Activated CD4-positive, alpha-beta T cell treated with anti-CD3 and anti-CD28 coated beads for 48 hours (primary cell): ENCODE measurements at regions not wholly inside any gene's neighbourhood (a gene's known extent, or its start where the extent isn't known, plus 50 kb on each side); places are given as distances from the start of the nearest gene placed in this dataset.
"Not testable (repeated sequence)": the region's sequence is repeated elsewhere in the genome, so short reads cannot be mapped to it uniquely, and the experiment has no call there.

Experiments
- DNase-seq: peaks from one replicate; pipeline ENCODE4 v3.0.0-alpha.2; 2020

- no peak for DNase-seq
Observed at GRCh38 chr17:13442361-13442760, 159.4 kb downstream of the HS3ST3A1 start.

GRCh38 chr17:13441873-13442272 lies 159.9 kb downstream of the HS3ST3A1 start:
- DNase-seq = no peak

DNA sequence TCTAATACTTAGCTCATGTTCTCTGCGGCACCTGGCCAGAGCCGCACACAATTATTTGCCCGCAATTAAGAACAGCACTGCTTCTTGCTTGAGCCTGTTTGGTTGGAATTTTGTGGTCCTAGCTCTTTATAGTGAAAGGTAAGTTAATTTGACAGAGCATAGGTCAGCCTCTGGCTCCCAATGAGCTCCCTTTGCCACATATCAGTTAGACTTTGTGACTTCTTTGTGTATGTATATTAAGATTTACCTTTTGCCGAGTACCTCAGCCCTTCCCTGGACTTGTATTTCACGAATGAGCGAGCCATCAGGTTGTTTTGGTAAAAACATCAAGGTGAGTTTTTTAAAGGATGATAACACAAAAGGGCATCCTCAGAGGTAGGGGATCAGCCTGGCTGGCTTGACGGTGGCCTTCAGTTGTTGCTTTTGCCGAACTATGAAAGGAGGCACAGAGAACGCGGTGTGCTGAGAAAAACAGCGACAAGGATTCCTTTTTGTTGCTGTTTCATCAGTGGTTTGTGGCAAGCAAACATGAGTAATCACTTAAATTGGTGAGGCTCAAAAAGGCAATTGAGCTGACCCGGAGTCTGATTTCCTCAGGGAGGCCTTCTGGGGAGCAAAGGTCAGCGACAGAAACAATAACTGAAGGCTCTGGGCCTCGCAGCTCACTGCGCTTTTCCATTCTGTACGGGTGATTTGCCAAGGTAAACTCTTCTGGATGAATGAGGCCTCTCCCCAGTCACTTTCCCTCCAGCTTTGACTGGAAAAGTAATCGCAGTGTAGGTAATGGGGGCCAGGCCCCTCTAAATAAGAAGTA lies 163.6 kb downstream of the HS3ST3A1 start:
- no peak for DNase-seq

DNA sequence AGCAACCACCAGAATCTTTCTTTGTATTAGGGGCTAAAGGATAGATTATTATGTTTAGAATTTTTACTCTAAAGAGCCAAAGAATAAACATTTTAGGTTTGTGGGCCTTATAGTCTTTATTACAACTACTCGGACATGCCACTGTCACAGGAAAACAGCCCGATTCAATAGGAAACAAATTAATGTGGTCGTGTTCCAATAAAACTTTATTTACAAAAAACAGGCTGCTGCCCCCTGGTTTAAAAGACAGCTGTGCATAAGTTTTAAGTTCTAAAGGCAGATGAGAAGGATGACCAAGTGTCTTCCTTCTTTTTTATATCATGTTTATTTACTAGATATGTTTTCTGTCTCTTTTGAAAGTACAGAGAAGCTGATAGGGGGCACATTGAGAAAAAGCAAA lies 166.5 kb downstream of the HS3ST3A1 start:
- no peak for DNase-seq

- DNase-seq = no peak
Observed at GRCh38 chr17:13429201-13429600, 172.5 kb downstream of the HS3ST3A1 start.

DNA sequence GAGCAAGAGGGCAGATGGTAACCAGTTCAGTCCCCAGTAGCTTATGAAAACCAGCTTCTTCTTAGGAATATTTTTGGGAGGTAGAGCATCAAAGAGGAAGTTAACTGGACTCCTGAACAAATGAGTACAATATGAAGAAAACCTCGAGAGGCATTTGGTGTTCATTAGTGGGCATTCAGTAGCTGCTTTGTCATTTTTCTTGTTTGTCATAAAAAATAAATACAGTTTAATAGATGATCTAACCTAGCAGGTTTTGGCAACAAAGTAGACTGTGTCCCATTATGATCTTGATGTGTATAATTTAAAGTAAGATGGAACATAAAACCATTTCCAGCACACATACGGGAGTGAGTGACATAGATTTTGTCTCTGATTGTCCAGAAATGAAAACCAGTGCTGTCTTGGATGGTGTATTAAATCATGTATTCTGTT lies 173.1 kb downstream of the HS3ST3A1 start:
- no peak for DNase-seq

- no peak for DNase-seq
Observed at GRCh38 chr17:13426991-13427390, 174.7 kb downstream of the HS3ST3A1 start.

GRCh38 chr17:13425390-13425789 lies 176.3 kb downstream of the HS3ST3A1 start:
- no peak for DNase-seq

DNA sequence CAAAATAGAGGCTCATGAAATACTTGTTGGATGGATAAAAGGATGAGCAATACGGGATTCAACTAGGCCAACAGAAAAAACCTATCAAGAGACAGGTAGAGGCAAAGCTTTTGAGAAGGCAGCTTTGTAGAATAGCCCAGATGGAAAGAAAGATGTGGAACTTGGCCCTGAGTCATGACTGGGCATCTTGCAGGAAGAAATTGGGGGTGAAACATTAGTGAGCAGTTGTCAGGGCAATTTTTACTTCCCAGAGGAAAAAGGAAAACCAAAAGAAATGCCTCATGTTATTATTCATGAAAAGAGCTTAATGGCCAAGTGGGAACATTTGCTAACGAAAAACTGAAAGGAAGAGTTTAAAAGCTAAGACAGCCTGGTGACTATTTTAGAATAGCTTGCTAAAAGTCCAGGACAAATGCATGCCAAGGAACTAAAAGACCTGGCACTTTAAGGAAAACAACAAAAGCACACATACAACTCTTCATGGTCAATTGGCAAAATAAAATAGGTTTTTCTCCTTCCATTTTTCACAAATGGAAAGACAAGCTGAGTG lies 180.1 kb downstream of the HS3ST3A1 start:
- DNase-seq = no peak

- no peak for DNase-seq
Observed at GRCh38 chr17:13420878-13421277, 180.9 kb downstream of the HS3ST3A1 start.

DNA sequence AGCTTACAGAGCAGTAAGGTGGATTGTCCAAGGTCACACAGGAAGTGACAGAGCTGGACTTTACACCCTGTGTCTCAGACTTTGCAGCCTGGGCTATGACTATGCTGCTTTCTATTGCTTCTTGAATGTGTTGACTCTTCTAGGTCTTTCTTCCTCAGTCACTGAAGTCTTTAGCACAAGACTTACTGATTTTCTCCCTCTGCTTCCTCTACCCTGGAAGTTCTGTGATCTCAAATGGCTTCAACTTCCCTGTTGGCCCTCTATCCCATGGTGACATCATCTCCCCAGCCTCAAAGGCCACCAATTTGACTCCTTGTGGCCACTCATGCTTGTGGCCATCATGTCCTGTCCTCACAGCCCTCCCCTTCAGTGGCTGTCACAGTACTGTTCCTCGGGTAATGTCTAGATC lies 181.3 kb downstream of the HS3ST3A1 start:
- DNase-seq = no peak

DNA sequence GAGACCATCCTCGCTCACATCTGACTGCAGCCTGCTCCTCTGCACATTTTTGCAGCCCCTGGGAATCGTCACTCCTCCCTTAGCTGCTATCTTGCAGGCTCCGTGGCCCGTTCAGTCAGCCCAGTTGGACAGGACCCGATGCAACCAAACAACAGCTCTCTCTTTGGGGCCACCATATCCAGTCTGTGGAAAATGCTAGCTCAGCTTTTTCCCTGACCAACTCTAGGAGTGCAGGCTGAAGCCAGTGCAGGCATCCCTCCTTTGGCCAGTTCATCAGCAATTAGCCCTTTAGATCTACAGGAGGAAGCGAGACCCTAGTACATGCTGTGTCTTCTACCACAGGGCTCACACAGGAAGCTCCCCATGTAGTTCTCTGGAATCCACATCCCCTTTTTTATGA lies 182.1 kb downstream of the HS3ST3A1 start:
- DNase-seq = no peak

GRCh38 chr17:13418891-13419290 lies 182.8 kb downstream of the HS3ST3A1 start:
- no peak for DNase-seq

DNA sequence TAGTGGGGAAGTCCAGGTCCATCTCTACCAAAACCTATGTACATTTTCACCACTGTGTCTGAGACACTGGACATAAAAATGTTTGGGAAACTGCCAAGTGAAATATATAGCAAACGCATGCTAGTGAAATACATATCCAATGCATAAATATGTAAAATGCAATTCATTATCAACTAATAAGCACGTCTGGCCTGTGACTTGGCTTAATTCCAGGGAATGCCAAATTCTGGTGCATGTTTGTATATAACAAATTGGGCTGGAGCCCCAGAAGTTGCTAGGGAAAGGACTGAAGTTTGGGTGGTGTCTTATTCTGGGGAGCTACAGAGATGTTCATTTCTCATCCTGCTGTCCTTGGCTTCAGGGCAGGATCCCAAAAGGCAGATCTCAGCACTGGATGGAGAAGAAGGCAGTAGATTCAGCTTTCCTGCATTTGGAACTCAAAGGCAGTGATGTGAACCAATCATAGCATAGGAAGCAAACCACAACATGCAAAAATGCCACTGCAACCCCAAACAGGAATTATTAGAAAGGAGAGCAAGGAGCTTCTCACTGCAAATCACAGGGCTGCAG lies 184.3 kb downstream of the HS3ST3A1 start:
- no peak for DNase-seq

DNA sequence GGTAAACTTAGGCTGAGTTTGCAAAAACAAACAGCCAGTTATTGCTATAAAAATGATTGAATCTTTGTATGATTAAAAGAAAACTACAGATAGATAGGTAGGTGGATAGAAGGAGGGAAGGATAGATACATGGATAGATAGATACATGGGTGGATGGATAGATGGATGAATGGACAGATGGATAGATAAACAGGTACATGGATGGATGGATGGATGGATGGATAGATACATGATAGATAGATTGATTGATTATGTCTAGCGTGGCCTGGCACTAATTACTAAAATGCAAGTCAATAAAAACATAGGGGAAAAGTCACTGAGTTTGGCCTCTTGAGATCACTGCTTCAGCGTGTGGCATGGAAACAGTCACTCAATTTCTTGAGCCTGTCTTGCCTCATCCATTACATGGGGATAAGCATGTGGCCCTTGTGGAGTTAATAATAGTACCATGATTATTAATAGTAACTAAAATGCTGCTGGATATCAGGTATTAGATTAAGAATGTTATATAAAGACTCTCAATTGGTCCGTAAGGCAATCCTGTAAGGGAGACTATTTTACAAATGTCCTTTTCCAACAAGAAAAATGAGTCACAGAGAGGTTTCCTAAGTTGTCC lies 184.9 kb downstream of the HS3ST3A1 start:
- DNase-seq = no peak

DNA sequence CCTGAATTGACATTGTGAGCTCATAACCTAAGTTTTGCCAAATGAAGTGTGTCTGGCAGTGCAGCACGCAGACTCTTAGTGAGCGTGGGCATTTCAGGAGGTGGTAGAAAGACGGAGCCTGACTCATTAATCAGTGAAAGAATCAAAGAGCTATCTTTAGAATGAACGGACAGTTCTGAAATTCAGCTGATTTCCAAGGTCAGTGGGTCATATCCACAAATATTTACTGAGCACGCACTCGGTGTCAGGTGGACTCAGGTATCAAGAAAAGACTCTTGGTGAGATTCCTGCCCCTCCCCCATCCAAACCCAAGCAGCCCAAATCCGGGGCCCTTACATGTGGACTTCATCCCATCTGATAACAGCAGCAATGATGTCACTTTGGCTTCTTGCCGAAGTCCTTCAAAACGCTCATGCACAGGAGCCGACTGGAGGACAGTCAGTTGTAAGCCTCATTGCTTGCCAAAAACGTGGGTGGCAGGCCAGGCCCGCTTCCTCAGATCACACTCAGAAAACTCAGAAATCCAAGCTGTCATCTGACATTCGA lies 185.8 kb downstream of the HS3ST3A1 start:
- no peak for DNase-seq

DNA sequence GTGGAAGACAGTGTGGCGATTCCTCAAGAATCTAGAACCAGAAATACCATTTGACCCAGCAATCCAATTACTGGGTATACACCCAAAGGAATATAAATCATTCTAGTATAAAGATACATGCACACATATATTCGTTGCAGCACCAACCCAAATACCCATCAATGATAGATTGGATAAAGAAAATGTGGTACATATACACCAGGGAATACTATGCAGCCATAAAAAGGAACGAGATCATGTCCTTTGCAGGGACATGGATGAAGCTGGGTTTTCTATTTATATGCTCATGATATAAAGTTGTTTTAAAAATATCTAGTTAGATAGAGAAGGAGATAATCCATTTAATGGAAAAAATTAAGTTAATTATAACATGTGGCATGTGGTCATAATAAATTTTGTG lies 186.5 kb downstream of the HS3ST3A1 start:
- DNase-seq = not testable (repeated sequence)

DNA sequence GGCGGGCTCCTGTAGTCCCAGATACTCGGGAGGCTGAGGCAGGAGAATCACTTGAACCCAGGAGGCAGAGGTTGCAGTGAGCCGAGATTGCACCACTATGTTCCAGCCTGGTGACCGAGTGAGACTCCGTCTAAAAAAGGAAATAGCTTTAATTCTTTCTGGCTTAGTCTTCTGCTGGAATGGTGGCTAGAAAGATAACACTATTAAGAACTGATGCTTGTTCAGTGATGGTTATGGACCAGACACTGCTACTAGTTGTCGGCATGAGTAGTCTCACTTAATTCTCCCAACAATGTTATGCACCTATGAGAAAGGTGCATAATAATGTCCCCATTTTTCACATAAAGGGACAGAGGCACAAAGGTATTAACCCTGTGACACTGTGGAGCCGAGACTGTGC lies 188.7 kb downstream of the HS3ST3A1 start:
- DNase-seq = no peak

DNA sequence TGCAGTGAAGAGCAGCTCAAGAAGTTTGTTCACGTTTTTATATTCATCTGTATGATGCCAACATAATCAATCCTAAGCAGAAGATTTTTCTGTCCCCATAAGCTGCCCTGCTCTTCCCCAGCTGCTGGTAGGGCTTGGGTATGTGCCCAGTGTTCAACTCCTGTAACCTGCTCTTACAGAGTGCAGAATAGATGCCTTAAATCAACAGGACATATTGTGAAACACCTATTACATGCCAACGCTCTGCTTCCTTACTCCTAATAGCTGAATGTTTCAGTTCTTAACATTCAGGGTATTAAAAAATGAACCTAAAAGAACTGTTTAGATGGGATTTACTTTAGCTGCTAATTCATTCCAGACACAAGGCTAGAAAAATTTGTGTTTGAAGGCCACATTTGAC lies 190.9 kb downstream of the HS3ST3A1 start:
- no peak for DNase-seq

GRCh38 chr17:13410214-13410613 lies 191.5 kb downstream of the HS3ST3A1 start:
- no peak for DNase-seq

DNA sequence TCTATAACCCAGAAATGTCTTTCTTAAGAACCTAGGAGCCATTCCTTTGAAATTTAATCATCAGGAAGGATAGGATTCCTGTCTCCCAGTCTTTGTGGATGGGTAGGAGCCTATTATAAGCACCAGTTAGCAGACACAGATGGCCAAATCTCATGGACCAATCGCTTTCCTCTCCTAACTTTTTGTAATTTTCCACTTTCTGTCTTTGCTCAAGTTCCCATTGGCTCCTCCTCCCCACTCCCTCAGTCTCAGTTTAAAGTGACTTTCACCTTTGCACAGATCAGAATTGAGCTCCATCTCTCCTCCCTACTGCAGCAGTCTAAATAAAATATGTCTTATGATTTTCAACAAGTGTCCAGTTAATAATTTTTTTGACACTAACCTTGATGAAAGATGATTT lies 192.3 kb downstream of the HS3ST3A1 start:
- no peak for DNase-seq

DNA sequence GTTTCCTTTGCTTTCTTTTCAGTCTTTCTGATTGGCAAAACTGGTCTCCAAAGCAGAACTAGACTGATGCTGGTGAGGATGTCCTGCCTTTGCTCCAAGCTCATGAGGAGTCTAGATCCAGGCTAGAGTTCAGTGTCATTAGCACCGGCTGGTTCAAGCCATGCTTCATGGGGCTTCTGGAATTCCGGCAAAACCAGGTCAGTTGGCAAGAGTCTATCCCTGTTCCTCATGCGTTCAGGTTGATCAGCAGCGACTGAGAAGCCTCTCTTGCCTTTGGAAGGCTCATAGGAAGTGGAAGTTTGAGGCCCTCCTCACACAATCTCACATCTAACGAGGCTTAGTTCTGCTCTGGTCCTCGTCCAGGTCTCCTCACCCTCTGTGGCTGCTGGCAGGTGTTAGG lies 194.3 kb downstream of the HS3ST3A1 start:
- no peak for DNase-seq

DNA sequence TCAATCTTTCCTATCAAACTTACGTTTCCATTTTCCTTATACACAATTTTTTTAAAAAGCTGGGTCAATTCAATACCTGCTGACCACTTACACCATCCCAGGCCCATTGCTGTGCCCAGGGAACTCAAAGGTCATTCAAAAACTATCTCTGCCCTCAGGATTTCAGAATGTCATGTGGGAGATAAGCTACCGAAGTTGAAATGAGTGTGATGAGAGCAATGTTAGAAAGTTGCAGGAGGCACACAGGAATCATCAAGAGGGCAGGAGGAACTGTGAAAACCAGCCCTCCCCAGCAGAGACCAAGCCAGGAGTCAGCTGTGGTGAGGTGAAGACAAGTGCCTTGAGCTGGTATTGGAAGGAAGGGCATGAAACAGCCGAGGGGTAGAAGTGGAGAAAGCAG lies 195.9 kb downstream of the HS3ST3A1 start:
- DNase-seq = no peak

DNA sequence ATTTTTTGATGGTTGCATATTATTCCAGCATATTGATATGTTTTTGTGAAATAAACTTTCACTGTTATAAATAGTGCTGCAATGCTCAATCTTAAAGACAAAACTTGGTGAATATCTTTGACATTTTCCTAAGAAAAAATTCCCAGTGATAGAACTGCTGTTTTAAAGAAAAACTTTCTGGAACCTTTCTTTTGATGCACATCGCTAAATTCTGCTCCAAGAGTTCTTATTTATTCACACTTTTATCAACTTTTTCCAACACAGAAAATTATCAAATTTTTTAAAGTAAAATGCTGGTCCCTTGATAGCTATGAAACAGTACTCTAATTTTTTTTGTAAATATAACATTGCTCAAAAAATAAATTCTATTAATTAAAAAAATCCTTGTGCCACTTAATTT lies 196.6 kb downstream of the HS3ST3A1 start:
- DNase-seq = no peak
